ENCODE measurements at regions not wholly inside any gene's neighbourhood (a gene's known extent, or its start where the extent isn't known, plus 50 kb on each side); places are given as distances from the start of the nearest gene placed in this dataset.

DNA sequence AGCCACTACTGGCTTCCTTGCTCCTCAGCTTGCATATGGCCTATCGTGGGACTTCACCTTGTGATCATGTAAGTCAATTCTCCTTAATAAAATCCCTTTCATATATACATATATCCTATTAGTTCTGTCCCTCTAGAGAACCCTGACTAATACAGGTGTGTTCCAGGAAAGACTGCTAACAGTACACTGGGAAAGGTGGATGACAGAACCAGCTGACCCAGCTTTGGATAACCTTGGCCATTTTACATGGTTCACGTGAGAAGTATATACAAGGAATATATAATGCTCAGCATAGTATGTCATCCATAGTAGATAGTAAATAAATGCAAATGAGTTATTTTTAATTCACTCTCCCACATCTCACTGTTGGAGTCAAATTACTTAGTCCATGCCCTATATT lies 1003.5 kb downstream of the SORCS3 start:
- no peak for TF ChIP-seq POLR2AphosphoS5 (IDR thresholded peaks at IDR 0.05; ENCODE audit: low read depth, low read length)
- no peak for TF ChIP-seq POLR2A (IDR thresholded peaks at IDR 0.05; ENCODE audit: low read depth, low read length)
- no peak for TF ChIP-seq TAF1 (IDR thresholded peaks at IDR 0.05; ENCODE audit: borderline replicate concordance, low read depth, low read length)
- DNase-seq (ENCODE audit: insufficient read length), result no peak
- no peak for FAIRE-seq

DNA sequence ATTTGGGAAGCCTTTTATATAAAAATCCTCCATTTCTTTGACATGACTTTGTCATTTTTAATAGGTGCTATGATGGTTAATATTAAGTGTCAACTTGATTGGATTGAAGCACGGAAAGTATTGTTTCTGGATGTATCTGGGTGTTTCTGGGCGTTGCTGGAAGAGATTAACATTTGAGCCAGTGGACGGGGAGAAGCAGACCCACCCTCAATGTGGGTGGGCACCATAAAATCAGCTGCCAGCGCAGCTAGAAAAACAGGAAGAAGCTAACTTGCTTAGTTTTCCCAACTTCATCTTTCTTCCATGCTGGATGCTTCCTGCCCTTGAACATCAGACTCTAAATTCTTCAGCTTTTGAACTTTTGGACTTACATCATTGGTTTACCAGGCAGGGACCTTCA lies 1003.0 kb downstream of the SORCS3 start:
- DNase-seq (ENCODE audit: insufficient read length) (no peak), FAIRE-seq (no peak)
- no peak for TF ChIP-seq POLR2AphosphoS5 (IDR thresholded peaks at IDR 0.05; ENCODE audit: low read depth, low read length)
- TF ChIP-seq POLR2A (IDR thresholded peaks at IDR 0.05; ENCODE audit: low read depth, low read length), result no peak
- TF ChIP-seq TAF1 (IDR thresholded peaks at IDR 0.05; ENCODE audit: borderline replicate concordance, low read depth, low read length), result no peak

- DNase-seq (ENCODE audit: insufficient read length) (no peak), FAIRE-seq (no peak)
- TF ChIP-seq POLR2A (IDR thresholded peaks at IDR 0.05; ENCODE audit: low read depth, low read length), result no peak
- TF ChIP-seq POLR2AphosphoS5 (IDR thresholded peaks at IDR 0.05; ENCODE audit: low read depth, low read length), result no peak
- no peak for TF ChIP-seq TAF1 (IDR thresholded peaks at IDR 0.05; ENCODE audit: borderline replicate concordance, low read depth, low read length)
Observed at GRCh38 chr10:105643660-105644059, 1002.6 kb downstream of the SORCS3 start.

DNA sequence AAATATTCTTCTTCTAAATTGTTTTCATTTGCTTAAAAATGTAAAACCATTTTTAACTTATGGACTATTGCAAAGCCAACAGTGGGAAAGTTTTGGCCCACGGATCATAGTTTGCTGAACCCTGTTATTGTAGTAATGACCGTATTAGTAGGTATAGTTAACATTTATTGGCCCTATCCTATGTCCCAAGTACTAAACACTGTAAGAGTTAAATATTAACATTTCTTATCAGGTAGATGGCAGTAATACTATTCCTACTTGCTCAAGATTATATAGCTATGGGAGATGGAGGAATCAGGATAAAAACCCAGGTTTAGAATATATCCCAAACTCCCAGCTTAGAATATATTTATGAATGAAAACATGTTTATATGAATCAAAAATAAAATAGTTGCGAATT lies 993.2 kb downstream of the SORCS3 start:
- no peak for FAIRE-seq
- no peak for DNase-seq (ENCODE audit: insufficient read length)
- TF ChIP-seq TAF1 (IDR thresholded peaks at IDR 0.05; ENCODE audit: borderline replicate concordance, low read depth, low read length) (no peak), POLR2A (IDR thresholded peaks at IDR 0.05; ENCODE audit: low read depth, low read length) (no peak), POLR2AphosphoS5 (IDR thresholded peaks at IDR 0.05; ENCODE audit: low read depth, low read length) (no peak)

GRCh38 chr10:105615715-105616365 lies 974.8 kb downstream of the SORCS3 start:
- FAIRE-seq (no peak), DNase-seq (ENCODE audit: insufficient read length) (no peak)
- TF ChIP-seq POLR2A (IDR thresholded peaks at IDR 0.05; ENCODE audit: low read depth, low read length) (no peak), TAF1 (IDR thresholded peaks at IDR 0.05; ENCODE audit: borderline replicate concordance, low read depth, low read length) (no peak), POLR2AphosphoS5 (IDR thresholded peaks at IDR 0.05; ENCODE audit: low read depth, low read length) (no peak)

GRCh38 chr10:105611244-105611798 lies 970.2 kb downstream of the SORCS3 start:
- TF ChIP-seq POLR2AphosphoS5 (IDR thresholded peaks at IDR 0.05; ENCODE audit: low read depth, low read length), result no peak
- no peak for TF ChIP-seq POLR2A (IDR thresholded peaks at IDR 0.05; ENCODE audit: low read depth, low read length)
- FAIRE-seq (no peak), DNase-seq (ENCODE audit: insufficient read length) (no peak)

GRCh38 chr10:105609451-105609850 lies 968.4 kb downstream of the SORCS3 start:
- FAIRE-seq (no peak), DNase-seq (ENCODE audit: insufficient read length) (no peak)
- TF ChIP-seq POLR2A (IDR thresholded peaks at IDR 0.05; ENCODE audit: low read depth, low read length), result no peak
- TF ChIP-seq POLR2AphosphoS5 (IDR thresholded peaks at IDR 0.05; ENCODE audit: low read depth, low read length), result no peak
- TF ChIP-seq TAF1 (IDR thresholded peaks at IDR 0.05; ENCODE audit: borderline replicate concordance, low read depth, low read length), result no peak

DNA sequence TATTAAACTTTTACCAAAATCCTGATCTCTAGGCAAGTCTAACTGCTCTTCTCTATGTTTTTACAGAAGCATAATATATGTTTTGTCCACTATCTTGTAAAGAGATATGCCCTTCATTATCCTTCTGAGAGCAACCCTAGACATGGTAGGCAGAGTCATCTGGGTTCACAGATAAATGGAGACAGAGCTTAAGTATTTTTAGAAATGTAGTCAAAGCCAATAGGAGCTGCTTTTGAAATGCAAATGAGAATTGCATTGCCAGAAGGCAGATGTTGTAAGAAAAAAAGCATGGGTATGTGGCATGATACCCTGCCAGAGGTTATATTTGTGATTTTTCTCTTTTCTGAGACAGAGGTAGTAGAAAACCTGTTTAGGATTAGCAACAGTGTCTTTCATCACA lies 964.8 kb downstream of the SORCS3 start:
- DNase-seq (ENCODE audit: insufficient read length), result no peak
- no peak for FAIRE-seq
- TF ChIP-seq TAF1 (IDR thresholded peaks at IDR 0.05; ENCODE audit: borderline replicate concordance, low read depth, low read length), result no peak
- TF ChIP-seq POLR2AphosphoS5 (IDR thresholded peaks at IDR 0.05; ENCODE audit: low read depth, low read length), result no peak
- TF ChIP-seq POLR2A (IDR thresholded peaks at IDR 0.05; ENCODE audit: low read depth, low read length), result no peak

- DNase-seq (ENCODE audit: insufficient read length) (no peak), FAIRE-seq (no peak)
- TF ChIP-seq POLR2AphosphoS5 (IDR thresholded peaks at IDR 0.05; ENCODE audit: low read depth, low read length) (no peak), TAF1 (IDR thresholded peaks at IDR 0.05; ENCODE audit: borderline replicate concordance, low read depth, low read length) (no peak), POLR2A (IDR thresholded peaks at IDR 0.05; ENCODE audit: low read depth, low read length) (no peak)
Observed at GRCh38 chr10:105605104-105605503, 964.0 kb downstream of the SORCS3 start.

DNA sequence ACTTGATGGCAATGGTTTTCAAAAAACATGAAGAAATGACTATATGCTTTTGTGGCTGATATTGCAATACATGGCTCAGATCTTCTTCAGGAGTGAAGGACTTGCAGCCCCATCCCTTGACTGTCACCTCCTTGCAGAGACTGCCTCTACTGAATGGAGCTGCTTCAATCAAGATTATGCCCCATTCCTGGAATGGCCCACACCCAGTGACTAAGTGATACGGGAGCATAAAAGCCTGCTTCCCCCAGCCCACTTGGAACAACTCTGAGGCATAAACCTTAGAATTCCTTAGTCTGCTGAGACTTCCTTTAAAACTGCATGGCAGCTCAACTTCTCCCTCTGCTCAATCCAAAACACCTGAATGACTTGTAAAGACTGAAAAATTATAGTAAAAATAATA lies 957.1 kb downstream of the SORCS3 start:
- TF ChIP-seq POLR2A (IDR thresholded peaks at IDR 0.05; ENCODE audit: low read depth, low read length) (no peak), TAF1 (IDR thresholded peaks at IDR 0.05; ENCODE audit: borderline replicate concordance, low read depth, low read length) (no peak), POLR2AphosphoS5 (IDR thresholded peaks at IDR 0.05; ENCODE audit: low read depth, low read length) (no peak)
- DNase-seq (ENCODE audit: insufficient read length), result no peak
- no peak for FAIRE-seq

DNA sequence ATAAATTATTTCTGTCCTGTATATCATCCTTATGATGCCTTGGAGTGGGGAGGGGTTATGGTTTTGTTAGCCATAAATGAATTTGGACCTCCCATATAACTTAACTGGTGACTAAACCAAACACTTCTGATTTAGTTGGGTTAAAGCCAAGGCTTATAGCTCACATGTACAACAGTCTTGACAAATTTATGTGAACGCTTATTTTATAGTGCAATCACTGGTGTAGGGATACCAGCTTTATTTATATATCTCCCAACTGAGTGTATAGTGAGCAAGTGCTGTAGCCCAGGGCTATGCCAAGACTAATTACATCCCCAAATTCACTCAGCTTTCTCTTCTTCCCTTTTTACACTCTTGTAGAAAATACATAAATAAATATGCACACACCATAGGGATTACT lies 956.2 kb downstream of the SORCS3 start:
- FAIRE-seq (no peak), DNase-seq (ENCODE audit: insufficient read length) (no peak)
- TF ChIP-seq POLR2AphosphoS5 (IDR thresholded peaks at IDR 0.05; ENCODE audit: low read depth, low read length), result no peak
- TF ChIP-seq TAF1 (IDR thresholded peaks at IDR 0.05; ENCODE audit: borderline replicate concordance, low read depth, low read length), result no peak
- no peak for TF ChIP-seq POLR2A (IDR thresholded peaks at IDR 0.05; ENCODE audit: low read depth, low read length)

- no peak for TF ChIP-seq TAF1 (IDR thresholded peaks at IDR 0.05; ENCODE audit: borderline replicate concordance, low read depth, low read length)
- FAIRE-seq, result no peak
Observed at GRCh38 chr10:105596749-105597148, 955.7 kb downstream of the SORCS3 start.

More at GRCh38 chr10:105596749-105597148, 955.7 kb downstream of the SORCS3 start:
- DNase-seq (ENCODE audit: insufficient read length), result no peak

All from GM12892 (cell line).